SK-N-SH (cell line): ENCODE measurements at regions not wholly inside any gene's neighbourhood (a gene's known extent, or its start where the extent isn't known, plus 50 kb on each side); places are given as distances from the start of the nearest gene placed in this dataset.

Experiments
- CTCF ChIP-seq: fragments of 200-600 bp; sonication (generic); IDR thresholded peaks from 2 replicates; pipeline ENCODE4 v1.6.1; 2017; ENCODE audit warnings: antibody characterized with exemption, mild to moderate bottlenecking, moderate library complexity
- EZH2phosphoT487 ChIP-seq: fragments of 200-600 bp; sonication (generic); IDR thresholded peaks from 2 replicates; pipeline ENCODE4 v1.6.1; 2017; ENCODE audit warnings: low read depth, mixed run types, mild to moderate bottlenecking, antibody characterized with exemption, moderate library complexity, borderline replicate concordance
- FOXM1 ChIP-seq: IDR thresholded peaks from 2 replicates; pipeline ENCODE4 v1.4.0; 2012; ENCODE audit warnings: low read depth, mild to moderate bottlenecking
- MAX ChIP-seq: IDR thresholded peaks from 2 replicates; pipeline ENCODE4 v1.4.0; 2012; ENCODE audit warnings: low read depth
- MXI1 ChIP-seq: IDR thresholded peaks from 2 replicates; pipeline ENCODE4 v1.6.1; 2012; ENCODE audit warnings: mild to moderate bottlenecking, low read depth, low read length, improper control_type of control experiment
- POLR2AphosphoS5 ChIP-seq: IDR thresholded peaks from 2 replicates; pipeline ENCODE4 v1.6.1; 2012; ENCODE audit warnings: low read depth, low read length
- REST ChIP-seq: IDR thresholded peaks from 2 replicates; pipeline ENCODE4 v1.6.1; 2012; ENCODE audit warnings: mild to moderate bottlenecking, low read depth, low read length, moderate library complexity
- RFX5 ChIP-seq: IDR thresholded peaks from 2 replicates; pipeline ENCODE4 v1.6.1; 2012; ENCODE audit warnings: mild to moderate bottlenecking, improper control_type of control experiment, low read length
- TAF1 ChIP-seq: IDR thresholded peaks from 2 replicates; pipeline ENCODE4 v1.6.1; 2012; ENCODE audit warnings: low read depth, mild to moderate bottlenecking, low read length, moderate library complexity, borderline replicate concordance
- TEAD4 ChIP-seq: IDR thresholded peaks from 2 replicates; pipeline ENCODE4 v1.4.0; 2012; ENCODE audit warnings: mild to moderate bottlenecking, borderline replicate concordance; ENCODE audit not compliant: insufficient read depth
- USF1 ChIP-seq: IDR thresholded peaks from 2 replicates; pipeline ENCODE4 v1.4.0; 2012; ENCODE audit warnings: low read depth, borderline replicate concordance
- USF2 ChIP-seq: fragments of 150-350 bp; IDR thresholded peaks from 2 replicates; pipeline ENCODE4 v1.6.1; 2017; ENCODE audit warnings: antibody characterized with exemption, low read length, low read depth, borderline replicate concordance
- YY1 ChIP-seq: IDR thresholded peaks from 2 replicates; pipeline ENCODE4 v1.4.0; 2012; ENCODE audit warnings: low read depth, mild to moderate bottlenecking

GRCh38 chr5:125717209-125717608, 706.0 kb upstream of the GRAMD2B start:
- TF ChIP-seq MXI1 (no peak), FOXM1 (no peak), CTCF (no peak), YY1 (no peak), RFX5 (no peak), MAX (no peak), POLR2AphosphoS5 (no peak), REST (no peak), TAF1 (no peak), USF2 (no peak), USF1 (no peak), TEAD4 (peak; percentile 68; the same call in 1 of the 2 replicates), EZH2phosphoT487 (no peak)
